ENCODE measurements at regions not wholly inside any gene's neighbourhood (a gene's known extent, or its start where the extent isn't known, plus 50 kb on each side); places are given as distances from the start of the nearest gene placed in this dataset.
A peak's percentile ranks its signal among the peaks of the same experiment; 100 is the strongest.

- Histone ChIP-seq H3K36me3 (ENCODE audit: control insufficient read depth, insufficient read depth, low read length) (no peaks in the 10 kb centered on the region), H3K4me1 (ENCODE audit: control insufficient read depth, insufficient read depth, low read length, poor library complexity, severe bottlenecking) (peaks cover 4% of the 10 kb centered on the region), H3K27me3 (replicated peaks; ENCODE audit: control insufficient read depth, insufficient read depth, low read length, poor library complexity, severe bottlenecking) (no peaks in the 10 kb centered on the region), H3K4me3 (ENCODE audit: insufficient read depth, low read depth, low read length, poor library complexity, severe bottlenecking) (no peak overlapping the region), H3K27ac (ENCODE audit: insufficient read depth, low read length, poor library complexity, severe bottlenecking) (no peak overlapping the region), H3K9me3 (ENCODE audit: control insufficient read depth, low read length) (no peaks in the 10 kb centered on the region)
- peak in 1 of 3 donors; percentile 14 for DNase-seq
Measured at GRCh38 chr16:86044881-86045590, 146.1 kb downstream of the IRF8 start.

GRCh38 chr16:86045591-86045971, 146.6 kb downstream of the IRF8 start:
- H3K9me3 ChIP-seq (ENCODE audit: control insufficient read depth, low read length), result no peaks in the 10 kb centered on the region
- H3K27ac ChIP-seq (ENCODE audit: insufficient read depth, low read length, poor library complexity, severe bottlenecking), result no peak overlapping the region
- no peak overlapping the region for H3K4me3 ChIP-seq (ENCODE audit: insufficient read depth, low read depth, low read length, poor library complexity, severe bottlenecking)
- no peaks in the 10 kb centered on the region for H3K36me3 ChIP-seq (ENCODE audit: control insufficient read depth, insufficient read depth, low read length)
- no peak for DNase-seq
- H3K4me1 ChIP-seq (ENCODE audit: control insufficient read depth, insufficient read depth, low read length, poor library complexity, severe bottlenecking), result peaks cover 4% of the 10 kb centered on the region
- H3K27me3 ChIP-seq (replicated peaks; ENCODE audit: control insufficient read depth, insufficient read depth, low read length, poor library complexity, severe bottlenecking), result no peaks in the 10 kb centered on the region

- no peak overlapping the region for H3K4me3 ChIP-seq (ENCODE audit: insufficient read depth, low read depth, low read length, poor library complexity, severe bottlenecking)
- H3K9me3 ChIP-seq (ENCODE audit: control insufficient read depth, low read length), result no peaks in the 10 kb centered on the region
- H3K36me3 ChIP-seq (ENCODE audit: control insufficient read depth, insufficient read depth, low read length), result no peaks in the 10 kb centered on the region
- no peak overlapping the region for H3K27ac ChIP-seq (ENCODE audit: insufficient read depth, low read length, poor library complexity, severe bottlenecking)
- peaks cover 4% of the 10 kb centered on the region for H3K4me1 ChIP-seq (ENCODE audit: control insufficient read depth, insufficient read depth, low read length, poor library complexity, severe bottlenecking)
- no peaks in the 10 kb centered on the region for H3K27me3 ChIP-seq (replicated peaks; ENCODE audit: control insufficient read depth, insufficient read depth, low read length, poor library complexity, severe bottlenecking)
- no peak for DNase-seq
Measured at GRCh38 chr16:86046026-86046425, 147.1 kb downstream of the IRF8 start.

GRCh38 chr16:86046667-86047270, 147.8 kb downstream of the IRF8 start:
- Histone ChIP-seq H3K4me3 (ENCODE audit: insufficient read depth, low read depth, low read length, poor library complexity, severe bottlenecking) (no peak overlapping the region), H3K36me3 (ENCODE audit: control insufficient read depth, insufficient read depth, low read length) (no peaks in the 10 kb centered on the region), H3K4me1 (ENCODE audit: control insufficient read depth, insufficient read depth, low read length, poor library complexity, severe bottlenecking) (peaks cover 4% of the 10 kb centered on the region), H3K27ac (ENCODE audit: insufficient read depth, low read length, poor library complexity, severe bottlenecking) (no peak overlapping the region), H3K9me3 (ENCODE audit: control insufficient read depth, low read length) (no peaks in the 10 kb centered on the region), H3K27me3 (replicated peaks; ENCODE audit: control insufficient read depth, insufficient read depth, low read length, poor library complexity, severe bottlenecking) (no peaks in the 10 kb centered on the region)
- DNase-seq, result no peak

- no peaks in the 10 kb centered on the region for H3K27me3 ChIP-seq (replicated peaks; ENCODE audit: control insufficient read depth, insufficient read depth, low read length, poor library complexity, severe bottlenecking)
Measured at GRCh38 chr16:86048221-86048620, 149.3 kb downstream of the IRF8 start.

GRCh38 chr16:86048882-86049585, 150.1 kb downstream of the IRF8 start:
- Histone ChIP-seq H3K36me3 (ENCODE audit: control insufficient read depth, insufficient read depth, low read length) (no peaks in the 10 kb centered on the region), H3K27ac (ENCODE audit: insufficient read depth, low read length, poor library complexity, severe bottlenecking) (no peak overlapping the region), H3K9me3 (ENCODE audit: control insufficient read depth, low read length) (no peaks in the 10 kb centered on the region), H3K4me3 (ENCODE audit: insufficient read depth, low read depth, low read length, poor library complexity, severe bottlenecking) (no peak overlapping the region), H3K27me3 (replicated peaks; ENCODE audit: control insufficient read depth, insufficient read depth, low read length, poor library complexity, severe bottlenecking) (no peaks in the 10 kb centered on the region), H3K4me1 (ENCODE audit: control insufficient read depth, insufficient read depth, low read length, poor library complexity, severe bottlenecking) (peaks cover 4% of the 10 kb centered on the region)
- DNase-seq, result no peak

More at GRCh38 chr16:86048221-86048620, 149.3 kb downstream of the IRF8 start:
- Histone ChIP-seq H3K27ac (ENCODE audit: insufficient read depth, low read length, poor library complexity, severe bottlenecking) (no peak overlapping the region), H3K4me1 (ENCODE audit: control insufficient read depth, insufficient read depth, low read length, poor library complexity, severe bottlenecking) (peaks cover 4% of the 10 kb centered on the region), H3K9me3 (ENCODE audit: control insufficient read depth, low read length) (no peaks in the 10 kb centered on the region), H3K4me3 (ENCODE audit: insufficient read depth, low read depth, low read length, poor library complexity, severe bottlenecking) (no peak overlapping the region), H3K36me3 (ENCODE audit: control insufficient read depth, insufficient read depth, low read length) (no peaks in the 10 kb centered on the region)
- DNase-seq, result no peak

- H3K36me3 ChIP-seq (ENCODE audit: control insufficient read depth, insufficient read depth, low read length), result no peaks in the 10 kb centered on the region
- no peak overlapping the region for H3K4me3 ChIP-seq (ENCODE audit: insufficient read depth, low read depth, low read length, poor library complexity, severe bottlenecking)
- H3K27me3 ChIP-seq (replicated peaks; ENCODE audit: control insufficient read depth, insufficient read depth, low read length, poor library complexity, severe bottlenecking), result no peaks in the 10 kb centered on the region
- no peak overlapping the region for H3K27ac ChIP-seq (ENCODE audit: insufficient read depth, low read length, poor library complexity, severe bottlenecking)
- peaks cover 4% of the 10 kb centered on the region for H3K4me1 ChIP-seq (ENCODE audit: control insufficient read depth, insufficient read depth, low read length, poor library complexity, severe bottlenecking)
- no peaks in the 10 kb centered on the region for H3K9me3 ChIP-seq (ENCODE audit: control insufficient read depth, low read length)
- DNase-seq, result no peak
Measured at GRCh38 chr16:86049641-86050040, 150.7 kb downstream of the IRF8 start.

- no peaks in the 10 kb centered on the region for H3K27me3 ChIP-seq (replicated peaks; ENCODE audit: control insufficient read depth, insufficient read depth, low read length, poor library complexity, severe bottlenecking)
- no peak overlapping the region for H3K4me3 ChIP-seq (ENCODE audit: insufficient read depth, low read depth, low read length, poor library complexity, severe bottlenecking)
- peaks cover 3% of the 10 kb centered on the region for H3K4me1 ChIP-seq (ENCODE audit: control insufficient read depth, insufficient read depth, low read length, poor library complexity, severe bottlenecking)
- no peak overlapping the region for H3K27ac ChIP-seq (ENCODE audit: insufficient read depth, low read length, poor library complexity, severe bottlenecking)
- DNase-seq, result no peak
- H3K36me3 ChIP-seq (ENCODE audit: control insufficient read depth, insufficient read depth, low read length), result no peaks in the 10 kb centered on the region
- H3K9me3 ChIP-seq (ENCODE audit: control insufficient read depth, low read length), result no peaks in the 10 kb centered on the region
Measured at GRCh38 chr16:86050111-86050510, 151.1 kb downstream of the IRF8 start.

GRCh38 chr16:86050591-86051367, 151.8 kb downstream of the IRF8 start:
- H3K27ac ChIP-seq (ENCODE audit: insufficient read depth, low read length, poor library complexity, severe bottlenecking), result no peak overlapping the region
- no peaks in the 10 kb centered on the region for H3K9me3 ChIP-seq (ENCODE audit: control insufficient read depth, low read length)
- H3K36me3 ChIP-seq (ENCODE audit: control insufficient read depth, insufficient read depth, low read length), result no peaks in the 10 kb centered on the region
- no peaks in the 10 kb centered on the region for H3K27me3 ChIP-seq (replicated peaks; ENCODE audit: control insufficient read depth, insufficient read depth, low read length, poor library complexity, severe bottlenecking)
- H3K4me1 ChIP-seq (ENCODE audit: control insufficient read depth, insufficient read depth, low read length, poor library complexity, severe bottlenecking), result no peaks in the 10 kb centered on the region
- no peak overlapping the region for H3K4me3 ChIP-seq (ENCODE audit: insufficient read depth, low read depth, low read length, poor library complexity, severe bottlenecking)
- no peak for DNase-seq
